ENCODE measurements at regions not wholly inside any gene's neighbourhood (a gene's known extent, or its start where the extent isn't known, plus 50 kb on each side); places are given as distances from the start of the nearest gene placed in this dataset.
"Not testable (repeated sequence)": the region's sequence is repeated elsewhere in the genome, so short reads cannot be mapped to it uniquely, and the experiment has no call there.

DNA sequence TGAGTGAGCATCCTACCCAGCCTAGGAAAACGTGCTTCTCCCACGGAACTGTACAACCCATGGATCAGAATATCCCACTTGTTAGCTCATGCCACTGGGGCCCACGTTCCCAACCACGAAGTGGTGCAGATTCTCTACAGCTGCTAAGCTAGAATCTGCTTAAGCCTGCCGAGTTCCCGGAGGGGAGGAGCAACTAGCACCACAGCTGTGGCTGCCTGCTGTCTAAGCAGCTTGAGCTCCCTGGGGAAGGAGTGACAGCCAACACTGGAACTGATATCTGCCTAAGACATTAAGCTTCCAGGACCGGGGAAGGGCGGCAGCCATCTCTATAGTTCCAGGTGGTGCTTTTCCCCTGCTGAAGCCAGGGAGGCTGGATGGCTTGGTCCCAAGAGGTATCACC is 334.7 kb upstream of the CHRM2 start:
- DNase-seq (ENCODE audit: low read depth) = no peak

DNA sequence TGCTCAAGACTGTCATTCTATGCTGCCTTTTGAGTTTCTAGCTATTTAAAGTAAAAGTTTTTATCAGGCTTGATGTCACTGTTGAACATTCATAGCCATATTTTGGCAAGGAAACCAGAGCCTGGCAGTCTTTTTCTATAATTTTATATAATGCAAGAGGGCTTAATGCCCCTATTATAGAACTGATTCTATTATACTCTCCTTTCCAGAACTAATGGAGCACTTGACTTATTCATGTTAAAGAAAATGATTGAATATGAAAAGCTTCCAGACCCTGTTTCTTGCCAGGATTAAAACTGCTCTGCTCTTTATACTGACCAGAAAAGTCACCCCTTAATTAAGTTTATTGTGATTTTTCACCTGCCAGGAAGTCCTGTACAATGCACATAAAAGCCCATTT is 337.6 kb upstream of the CHRM2 start:
- DNase-seq (ENCODE audit: low read depth) = no peak

DNA sequence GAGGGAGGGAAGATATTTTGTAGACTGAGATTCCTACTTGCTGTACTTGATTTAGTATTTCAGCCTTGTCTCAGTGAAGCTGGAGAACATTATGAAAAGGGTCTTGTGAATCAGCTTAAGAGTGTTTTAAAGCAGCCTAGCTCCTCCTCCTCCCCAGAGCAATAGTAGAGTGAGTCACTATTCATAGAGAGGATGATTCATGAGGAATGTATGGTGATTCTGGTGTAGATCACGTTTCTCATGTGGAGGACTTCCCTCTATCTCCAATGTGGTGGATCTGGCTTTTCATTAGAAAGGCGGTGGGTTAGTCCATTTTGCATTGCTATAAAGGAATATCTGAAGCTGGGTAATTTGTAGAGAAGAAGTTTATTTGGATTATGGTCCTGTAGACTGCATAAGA is 340.1 kb upstream of the CHRM2 start:
- DNase-seq (ENCODE audit: low read depth) = no peak

DNA sequence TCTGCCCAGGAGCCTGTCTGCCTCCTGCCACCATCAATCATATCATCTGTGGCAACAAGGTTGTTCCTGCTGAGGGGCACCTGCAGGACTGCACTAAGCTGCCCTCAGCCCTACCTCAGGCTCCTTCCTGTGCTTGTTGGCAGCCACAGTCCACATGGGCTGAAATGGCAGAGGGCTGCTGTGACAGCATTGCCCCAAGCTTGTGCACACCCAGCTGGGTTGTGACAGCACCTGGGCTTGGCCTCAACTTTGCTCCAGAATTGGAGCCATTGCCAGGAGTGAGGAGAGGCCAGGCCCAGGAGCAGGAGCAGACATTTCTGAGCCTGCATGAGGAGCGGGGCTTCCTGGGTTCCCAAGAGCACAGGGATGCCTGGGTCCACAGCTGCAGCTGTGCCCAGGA is 340.9 kb upstream of the CHRM2 start:
- DNase-seq (ENCODE audit: low read depth) = no peak

DNA sequence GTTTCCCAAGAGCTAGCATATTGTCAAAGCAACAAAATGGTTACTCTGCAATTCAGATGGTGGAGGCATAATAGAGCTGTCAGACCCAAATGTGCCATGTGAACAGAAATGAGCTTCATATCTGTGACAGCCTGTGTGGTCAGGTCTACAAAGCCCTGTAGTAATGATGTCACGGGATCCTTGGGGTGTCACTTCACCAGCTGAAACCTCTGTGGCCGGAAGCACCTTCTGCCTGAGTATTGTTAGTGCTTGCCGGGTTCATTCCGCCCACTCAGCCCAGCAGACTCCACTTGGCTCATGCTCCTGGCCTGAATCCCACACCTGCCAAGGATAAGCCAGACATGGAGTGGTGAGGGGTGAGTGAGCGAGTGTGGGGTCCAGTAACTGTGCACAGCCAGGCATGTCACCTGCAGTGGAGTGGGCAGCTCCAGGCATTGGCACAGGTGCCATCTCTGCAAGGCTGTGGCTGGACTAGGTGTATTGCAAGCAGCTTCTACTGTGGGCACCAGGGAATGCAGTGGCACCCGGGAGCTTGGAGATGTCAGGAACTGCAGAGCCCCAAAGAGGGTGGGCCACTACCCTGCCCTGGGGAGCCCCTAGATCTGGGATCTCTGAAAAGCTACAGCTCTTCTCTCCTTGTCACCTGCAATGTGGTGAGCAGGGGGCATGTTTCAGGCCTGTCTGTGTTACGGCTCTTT is 341.9 kb upstream of the CHRM2 start:
- DNase-seq (ENCODE audit: low read depth) = no peak

DNA sequence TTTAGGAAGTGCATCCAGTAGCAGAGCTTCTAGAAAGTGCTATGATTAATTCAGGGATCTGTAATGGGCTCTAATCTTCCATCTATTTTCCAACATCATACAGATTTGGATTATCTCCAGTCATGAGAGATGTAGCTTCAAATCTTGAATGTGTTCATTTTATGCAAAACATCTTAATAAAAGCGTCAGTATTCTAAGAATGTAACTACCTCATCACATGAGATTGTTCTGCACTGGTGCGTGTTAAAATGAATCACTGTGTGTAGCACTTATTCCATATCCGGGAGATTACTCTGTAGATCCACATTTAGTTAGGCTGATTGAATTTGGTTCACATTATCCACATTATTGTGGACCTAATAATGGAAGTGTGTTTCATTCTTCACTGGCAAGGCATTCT is 344.9 kb upstream of the CHRM2 start:
- DNase-seq (ENCODE audit: low read depth) = no peak

DNA sequence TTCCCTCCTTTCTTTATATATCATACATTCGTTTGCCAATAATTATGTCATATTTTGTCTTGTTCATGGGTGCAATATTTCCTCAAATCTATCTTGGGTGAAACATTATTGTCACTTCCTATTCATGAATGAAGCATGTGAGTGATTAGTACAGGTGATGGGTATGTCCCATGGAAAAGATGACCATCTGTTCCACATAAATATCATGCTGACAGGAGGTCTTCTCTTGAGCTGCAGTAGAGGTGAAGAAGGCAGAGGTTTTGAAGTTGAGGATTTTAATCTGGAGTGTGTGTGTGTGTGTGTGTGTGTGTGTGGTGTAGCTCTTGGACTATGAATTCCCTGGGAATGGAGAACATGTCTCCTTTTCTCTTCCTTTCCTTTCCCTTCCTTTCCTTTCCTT is 350.5 kb upstream of the CHRM2 start:
- DNase-seq (ENCODE audit: low read depth) = no peak

DNA sequence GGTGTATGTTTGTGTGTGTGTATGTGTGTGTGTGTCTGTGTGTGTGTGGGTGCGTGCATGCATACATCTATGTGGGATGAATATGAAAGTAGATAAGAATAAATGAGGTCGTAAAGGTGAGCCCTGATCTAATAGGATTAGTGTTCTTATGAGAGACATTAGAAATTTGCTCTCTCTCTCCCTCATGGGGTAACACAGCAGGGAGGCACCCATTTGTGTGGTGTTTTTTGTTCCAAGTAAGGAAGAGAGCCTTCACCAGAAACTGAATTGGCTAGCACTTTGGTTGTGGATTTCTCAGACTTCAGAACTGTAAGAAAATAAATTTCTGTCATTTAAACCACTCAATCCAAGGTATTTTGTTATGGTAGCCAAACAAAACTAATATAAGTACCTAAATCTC is 353.7 kb upstream of the CHRM2 start:
- DNase-seq (ENCODE audit: low read depth) = no peak

DNA sequence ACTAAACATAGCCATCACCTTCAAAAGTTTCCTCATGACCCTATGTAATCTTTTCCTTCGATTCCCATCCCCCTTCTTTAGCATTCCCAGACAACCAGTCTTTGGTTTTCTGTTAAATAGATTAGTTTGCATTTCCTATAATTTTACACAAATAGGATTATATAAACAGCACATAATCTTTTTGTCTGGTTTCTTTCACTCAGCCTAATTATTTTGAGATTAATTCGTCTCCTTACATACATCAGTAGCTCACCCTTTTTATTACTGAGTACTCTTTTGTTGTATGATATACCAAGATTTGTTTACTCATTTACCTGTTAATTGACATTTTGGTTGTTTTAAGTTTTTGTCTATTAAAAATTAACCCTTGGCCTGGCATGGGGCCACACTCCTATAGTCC is 354.7 kb upstream of the CHRM2 start:
- DNase-seq (ENCODE audit: low read depth) = no peak

DNA sequence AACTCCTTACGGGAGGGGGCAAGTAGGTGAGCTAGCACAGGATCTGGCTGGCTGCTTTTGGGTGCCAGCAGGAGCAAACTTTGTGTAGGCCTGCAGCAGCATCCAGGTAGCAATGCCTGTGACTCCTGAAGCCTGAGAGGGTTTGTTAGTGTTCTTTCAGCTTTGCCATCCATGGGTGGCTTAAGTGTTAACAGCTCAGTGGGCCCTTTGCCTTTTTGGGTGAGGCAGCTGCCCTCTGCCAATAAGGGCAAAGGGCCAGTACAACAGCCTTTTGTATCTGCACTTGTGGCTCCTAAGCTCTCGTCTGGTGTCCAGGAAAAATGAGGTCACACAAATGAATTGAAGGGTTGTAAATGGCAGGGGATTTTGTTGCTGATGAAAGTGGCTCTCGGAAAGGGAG is 359.0 kb upstream of the CHRM2 start:
- DNase-seq (ENCODE audit: low read depth) = no peak

DNA sequence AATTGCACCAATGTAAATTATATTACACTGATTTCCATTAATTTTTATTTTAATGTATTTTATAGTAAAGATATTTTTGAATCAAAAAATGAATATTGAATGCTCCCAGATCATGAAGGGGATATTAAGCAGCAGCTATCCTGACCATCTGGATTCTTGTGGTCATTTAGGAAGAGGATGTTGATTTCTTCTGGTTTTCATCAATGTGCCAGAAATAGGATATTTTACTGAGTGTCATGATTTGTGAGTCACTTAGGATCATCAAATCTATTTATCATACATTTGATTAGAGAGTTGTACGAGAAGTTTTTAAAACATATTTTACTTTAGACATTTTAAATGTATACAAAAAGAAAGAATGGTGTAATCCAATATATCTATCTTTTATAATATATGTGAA is 366.3 kb upstream of the CHRM2 start:
- DNase-seq (ENCODE audit: low read depth) = no peak

DNA sequence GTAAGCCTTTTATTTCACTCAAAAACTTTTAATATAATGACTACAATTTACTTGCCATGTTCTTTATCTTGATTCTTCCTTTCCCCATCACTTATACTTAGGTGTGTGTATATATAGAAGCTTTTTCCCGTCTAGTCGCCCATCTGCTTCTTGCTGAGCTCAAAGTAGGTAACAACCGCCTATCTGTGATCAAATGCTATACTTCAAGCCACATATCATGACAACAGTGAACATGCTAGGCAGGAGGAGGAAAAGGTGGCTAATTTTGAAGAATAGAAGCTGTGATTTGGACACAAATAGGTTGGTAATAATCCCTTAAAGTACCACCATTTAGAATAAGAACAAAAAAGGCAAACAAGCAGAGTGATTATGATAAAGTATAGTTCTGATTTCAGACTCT is 367.3 kb upstream of the CHRM2 start:
- no peak for DNase-seq (ENCODE audit: low read depth)

DNA sequence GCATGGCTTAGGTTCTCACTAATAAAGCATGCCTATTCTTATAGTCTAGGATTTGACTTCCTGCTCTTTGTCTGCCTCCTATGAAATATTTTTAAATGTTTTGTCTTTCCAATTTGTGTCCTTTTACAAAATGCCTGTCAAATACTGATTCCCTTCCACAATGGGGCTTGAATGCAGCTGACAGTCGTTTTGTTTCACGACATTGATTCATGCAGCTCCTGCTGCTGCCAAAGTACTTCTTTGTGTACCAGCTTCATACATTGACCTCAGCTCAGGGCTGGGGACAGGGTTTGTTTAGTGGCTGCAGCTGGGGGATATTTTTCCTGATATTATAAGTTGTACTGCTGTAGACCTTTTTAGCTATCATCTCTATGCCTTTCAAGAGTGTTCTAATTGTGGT is 371.9 kb upstream of the CHRM2 start:
- DNase-seq (ENCODE audit: low read depth) = no peak

DNA sequence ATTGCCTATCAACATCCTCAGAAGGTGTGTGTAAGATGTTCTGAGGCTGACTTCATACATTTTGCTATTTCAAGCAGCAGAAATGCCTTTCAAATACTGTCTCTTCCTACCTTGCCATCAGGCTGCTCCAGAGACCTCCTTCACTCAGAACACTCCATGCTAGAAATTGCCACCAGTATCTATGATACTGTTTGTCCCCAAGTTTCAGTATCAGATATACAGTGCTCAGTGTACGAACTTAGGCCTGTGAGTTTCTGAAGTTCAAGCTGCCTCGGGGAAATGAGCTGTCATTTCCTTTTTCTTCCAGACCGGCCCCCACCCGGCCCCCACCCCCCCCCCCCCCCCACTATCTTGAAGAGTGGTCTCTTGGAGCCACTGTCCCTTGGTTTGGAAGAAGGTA is 373.4 kb upstream of the CHRM2 start:
- DNase-seq (ENCODE audit: low read depth) = no peak

DNA sequence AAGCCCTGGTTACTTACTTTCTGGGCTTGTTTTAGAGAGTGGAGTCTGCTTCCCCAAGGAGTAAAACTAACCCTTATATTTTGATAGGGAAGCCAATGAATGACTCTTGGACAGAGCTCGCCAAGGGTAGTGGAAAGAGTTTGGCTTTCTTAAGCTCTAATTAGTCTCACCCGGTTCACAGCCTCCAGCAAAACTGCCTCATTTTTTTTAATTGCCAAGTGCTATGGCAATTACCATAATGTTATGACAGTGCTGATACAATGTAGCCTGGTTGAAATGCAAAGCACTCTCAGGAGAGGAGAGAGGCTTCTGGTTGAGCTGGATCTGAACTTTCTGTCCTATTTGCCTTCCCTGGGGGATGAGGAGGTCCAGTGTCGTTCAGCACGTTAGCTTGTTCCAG is 376.1 kb upstream of the CHRM2 start:
- no peak for DNase-seq (ENCODE audit: low read depth)

DNA sequence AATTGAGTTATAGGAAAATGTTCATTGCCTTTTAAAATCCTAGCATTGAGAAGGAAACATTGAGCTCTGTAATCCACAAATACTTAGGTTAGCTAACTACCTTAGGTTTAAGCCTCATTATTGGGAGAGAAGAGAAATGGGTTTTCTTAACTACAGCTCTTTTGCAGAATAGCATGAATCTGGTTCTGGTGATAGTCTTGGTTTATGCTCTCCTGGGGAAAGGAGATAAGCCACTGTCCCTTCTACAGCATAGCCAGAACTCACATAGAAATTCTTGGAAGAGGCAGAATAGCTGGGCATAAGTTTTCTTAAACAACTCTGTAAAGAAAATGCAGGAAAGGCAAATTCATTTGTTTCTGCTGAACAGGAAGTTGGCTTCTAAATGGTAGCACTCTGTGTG is 378.6 kb upstream of the CHRM2 start:
- DNase-seq (ENCODE audit: low read depth) = no peak

DNA sequence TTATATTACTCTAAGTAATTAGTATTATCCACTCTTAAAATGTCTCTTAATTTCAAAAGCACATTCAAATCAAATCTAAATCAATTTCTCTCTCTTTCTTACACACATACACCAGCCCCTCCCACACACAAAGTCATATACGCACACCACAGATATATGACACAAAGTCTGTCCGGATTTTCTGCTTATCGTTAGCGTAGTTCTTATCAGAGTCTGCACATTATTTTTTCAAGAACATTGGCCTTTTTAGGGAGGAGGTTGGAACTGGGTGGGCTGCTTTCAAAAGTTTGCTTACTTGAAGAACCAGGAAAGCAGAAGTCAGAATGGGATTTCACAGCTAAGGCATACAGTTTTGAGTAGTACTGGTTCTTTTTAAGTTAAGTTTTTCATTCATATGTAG is 387.6 kb upstream of the CHRM2 start:
- no peak for DNase-seq (ENCODE audit: low read depth)

DNA sequence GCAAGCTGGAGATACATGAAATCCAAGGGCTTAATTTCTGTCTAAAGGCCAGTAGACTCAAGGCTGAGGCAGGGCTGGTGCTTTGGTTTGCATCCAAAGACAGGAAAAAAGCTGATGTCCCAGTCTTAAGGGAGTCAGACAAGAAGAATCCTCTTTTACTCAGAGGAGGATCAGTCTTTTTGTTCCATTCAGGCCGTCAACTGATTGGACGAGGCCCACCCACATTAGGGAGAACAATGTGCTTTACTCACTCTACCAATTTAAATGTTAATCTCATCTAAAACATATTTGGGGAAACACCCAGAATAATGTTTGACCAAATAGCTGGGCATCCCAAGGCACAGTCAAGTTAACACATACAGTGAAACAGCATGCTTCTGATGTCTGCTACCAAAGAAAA is 388.5 kb upstream of the CHRM2 start:
- no peak for DNase-seq (ENCODE audit: low read depth)

DNA sequence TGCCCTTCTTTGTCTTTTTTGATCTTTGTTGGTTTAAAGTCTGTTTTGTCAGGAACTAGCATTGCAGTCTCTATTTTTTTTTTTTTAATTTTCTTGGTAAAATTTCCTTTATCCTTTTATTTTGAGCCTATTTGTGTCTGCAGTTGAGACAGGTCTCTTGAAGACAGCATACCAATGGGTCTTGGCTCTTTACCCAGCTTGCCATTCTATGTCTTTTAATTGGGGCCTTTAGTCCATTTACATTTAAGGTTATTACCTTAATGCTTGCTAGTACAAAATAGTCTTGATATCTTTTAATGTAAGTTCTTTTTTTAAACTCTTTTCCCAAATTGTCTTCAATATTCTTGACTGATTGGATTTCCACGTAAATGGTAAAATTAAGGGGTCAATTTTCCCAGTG is 398.3 kb upstream of the CHRM2 start:
- no peak for DNase-seq (ENCODE audit: low read depth)

DNA sequence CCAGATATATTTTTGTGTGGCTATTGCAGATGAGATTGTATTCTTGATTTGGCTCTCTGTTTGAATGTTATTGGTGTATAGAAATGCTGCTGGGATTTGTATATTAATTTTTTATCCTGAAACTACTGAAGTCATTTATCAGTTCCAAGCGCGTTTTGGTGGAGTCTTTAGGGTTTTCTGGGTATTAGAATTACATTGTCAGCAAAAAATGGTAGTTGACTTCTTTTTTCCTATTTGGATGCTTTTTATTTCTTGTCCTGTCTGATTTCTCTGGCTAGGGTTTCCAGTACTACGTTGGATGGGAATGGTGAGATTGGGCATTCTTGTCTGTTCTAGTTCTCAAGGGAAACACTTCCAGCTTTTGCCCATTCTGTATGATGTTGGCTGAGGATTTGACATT is 415.5 kb upstream of the CHRM2 start:
- DNase-seq (ENCODE audit: low read depth) = no peak

DNA sequence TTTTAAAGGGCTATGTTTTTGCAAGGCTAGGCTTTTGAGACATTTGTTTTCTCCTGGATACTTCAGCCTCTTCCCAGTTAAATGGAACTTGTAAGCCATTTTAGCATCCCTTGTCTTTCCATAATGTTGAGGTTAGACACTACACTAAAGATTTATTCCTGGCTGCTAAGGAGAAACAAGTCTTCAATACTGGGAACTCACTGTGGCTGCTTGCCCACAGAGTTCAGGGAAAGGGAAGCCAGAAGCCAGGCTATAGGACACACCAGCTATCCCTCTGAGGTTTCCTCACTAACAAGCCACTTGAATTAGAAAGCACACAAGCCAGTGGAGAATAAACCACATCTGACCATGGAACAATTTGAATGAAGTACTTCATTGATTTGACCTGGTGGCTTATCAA is 421.7 kb upstream of the CHRM2 start:
- DNase-seq (ENCODE audit: low read depth) = no peak

DNA sequence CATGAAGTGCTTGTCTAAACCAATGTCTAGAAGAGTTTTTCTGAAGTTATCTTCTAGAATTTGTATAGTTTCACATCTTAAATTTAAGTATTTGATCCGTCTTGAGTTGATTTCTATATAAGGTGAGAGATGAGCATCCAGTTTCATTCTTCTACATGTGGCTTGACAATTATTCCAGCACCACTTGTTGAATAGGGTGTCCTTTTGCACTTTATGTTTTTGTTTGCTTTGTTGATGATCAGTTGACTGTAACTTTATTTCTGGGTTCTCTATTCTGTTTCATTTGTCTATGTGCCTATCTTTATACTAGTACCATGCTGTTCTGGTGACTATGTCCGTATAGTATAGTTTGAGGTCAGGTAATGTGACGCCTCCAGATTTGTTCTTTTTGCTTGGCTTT is 426.6 kb upstream of the CHRM2 start:
- DNase-seq (ENCODE audit: low read depth) = no peak

DNA sequence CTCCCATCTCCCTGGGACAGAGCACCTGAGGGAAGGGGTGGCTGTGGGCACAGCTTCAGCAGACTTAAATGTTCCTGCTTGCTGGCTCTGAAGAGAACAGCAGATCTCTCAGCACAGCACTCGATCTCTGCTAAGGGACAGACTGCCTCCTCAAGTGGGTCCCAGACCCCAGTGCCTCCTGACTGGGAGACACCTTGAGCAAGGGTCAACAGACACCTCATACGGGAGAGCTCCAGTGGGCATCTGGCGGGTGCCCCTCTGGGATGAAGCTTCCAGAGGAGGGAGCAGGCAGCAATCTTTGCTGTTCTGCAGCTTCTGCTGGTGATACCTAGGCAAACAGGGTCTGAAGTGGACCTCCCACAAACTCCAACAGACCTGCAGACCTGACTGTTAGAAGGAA is 436.7 kb upstream of the CHRM2 start:
- DNase-seq (ENCODE audit: low read depth) = not testable (repeated sequence)

DNA sequence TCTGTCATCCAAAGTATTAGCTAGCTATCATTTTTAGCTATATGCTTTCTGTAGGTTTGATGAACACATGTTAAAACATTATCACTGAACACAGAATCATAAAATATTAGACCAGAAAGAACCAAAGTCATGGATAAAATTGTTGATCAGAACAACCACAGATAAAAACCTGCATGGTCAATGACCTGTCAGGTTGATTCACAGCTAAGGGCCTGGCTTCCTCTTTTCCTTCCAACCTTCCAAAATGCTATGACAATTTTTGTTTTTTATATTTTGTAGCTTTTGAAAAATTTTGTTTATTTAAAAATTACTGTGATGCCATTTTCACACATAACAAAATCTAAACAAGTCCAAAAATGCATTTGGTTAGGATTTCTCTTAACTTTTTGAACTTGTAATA is 444.4 kb upstream of the CHRM2 start:
- no peak for DNase-seq (ENCODE audit: low read depth)

DNA sequence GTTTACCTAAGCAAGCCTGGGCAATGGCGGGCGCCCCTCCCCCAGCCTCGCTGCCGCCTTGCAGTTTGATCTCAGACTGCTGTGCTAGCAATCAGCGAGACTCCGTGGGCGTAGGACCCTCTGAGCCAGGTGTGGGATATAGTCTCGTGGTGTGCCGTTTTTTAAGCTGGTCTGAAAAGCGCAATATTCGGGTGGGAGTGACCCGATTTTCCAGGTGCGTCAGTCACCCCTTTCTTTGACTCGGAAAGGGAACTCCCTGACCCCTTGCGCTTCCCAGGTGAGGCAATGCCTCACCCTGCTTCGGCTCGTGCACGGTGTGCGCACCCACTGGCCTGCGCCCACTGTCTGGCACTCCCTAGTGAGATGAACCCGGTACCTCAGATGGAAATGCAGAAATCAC is 442.6 kb upstream of the MTPN start:
- not testable (repeated sequence) for DNase-seq (ENCODE audit: low read depth)
